Hepatocyte (in vitro differentiated cells): ENCODE measurements at regions not wholly inside any gene's neighbourhood (a gene's known extent, or its start where the extent isn't known, plus 50 kb on each side); places are given as distances from the start of the nearest gene placed in this dataset.

Experiments
- EZH2 ChIP-seq: fragments of 200-600 bp; sonication (generic); IDR thresholded peaks from 2 replicates; pipeline ENCODE4 v1.6.1; 2016; ENCODE audit warnings: antibody characterized with exemption, mild to moderate bottlenecking, borderline replicate concordance
- TF ChIP-seq, protein P1 (sequence below): fragments of 200-600 bp; sonication (generic); IDR thresholded peaks from 2 replicates; pipeline ENCODE4 v1.5.1; 2016; ENCODE audit warnings: antibody characterized with exemption, mild to moderate bottlenecking; ENCODE audit not compliant: poor library complexity

DNA sequence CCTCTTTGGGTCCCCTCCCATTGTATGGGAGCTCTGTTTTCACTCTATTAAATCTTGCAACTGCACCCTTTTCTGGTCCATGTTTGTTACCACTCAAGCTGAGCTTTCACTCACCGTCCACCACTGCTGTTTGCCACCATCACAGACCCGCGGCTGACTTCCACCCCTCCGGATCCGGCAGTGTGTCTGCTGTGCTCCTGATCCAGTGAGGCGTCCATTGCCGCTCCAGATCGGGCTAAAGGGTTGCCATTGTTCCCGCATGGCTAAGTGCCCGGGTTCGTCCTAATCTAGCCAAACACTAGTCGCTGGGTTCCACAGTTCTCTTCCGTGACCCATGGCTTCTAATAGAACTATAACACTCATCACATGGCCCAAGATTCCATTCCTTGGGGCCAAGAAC lies 157.2 kb downstream of the SEC16B start:
- TF ChIP-seq, protein P1, sequence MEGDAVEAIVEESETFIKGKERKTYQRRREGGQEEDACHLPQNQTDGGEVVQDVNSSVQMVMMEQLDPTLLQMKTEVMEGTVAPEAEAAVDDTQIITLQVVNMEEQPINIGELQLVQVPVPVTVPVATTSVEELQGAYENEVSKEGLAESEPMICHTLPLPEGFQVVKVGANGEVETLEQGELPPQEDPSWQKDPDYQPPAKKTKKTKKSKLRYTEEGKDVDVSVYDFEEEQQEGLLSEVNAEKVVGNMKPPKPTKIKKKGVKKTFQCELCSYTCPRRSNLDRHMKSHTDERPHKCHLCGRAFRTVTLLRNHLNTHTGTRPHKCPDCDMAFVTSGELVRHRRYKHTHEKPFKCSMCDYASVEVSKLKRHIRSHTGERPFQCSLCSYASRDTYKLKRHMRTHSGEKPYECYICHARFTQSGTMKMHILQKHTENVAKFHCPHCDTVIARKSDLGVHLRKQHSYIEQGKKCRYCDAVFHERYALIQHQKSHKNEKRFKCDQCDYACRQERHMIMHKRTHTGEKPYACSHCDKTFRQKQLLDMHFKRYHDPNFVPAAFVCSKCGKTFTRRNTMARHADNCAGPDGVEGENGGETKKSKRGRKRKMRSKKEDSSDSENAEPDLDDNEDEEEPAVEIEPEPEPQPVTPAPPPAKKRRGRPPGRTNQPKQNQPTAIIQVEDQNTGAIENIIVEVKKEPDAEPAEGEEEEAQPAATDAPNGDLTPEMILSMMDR, result no peak
- TF ChIP-seq EZH2, result no peak
